Stimulated activated CD4-positive, alpha-beta T cell treated with anti-CD3 and anti-CD28 coated beads, Interleukin-4, amount 100 ng/mL, for 48 hours (primary cell): ENCODE measurements at regions not wholly inside any gene's neighbourhood (a gene's known extent, or its start where the extent isn't known, plus 50 kb on each side); places are given as distances from the start of the nearest gene placed in this dataset.
"Not testable (repeated sequence)": the region's sequence is repeated elsewhere in the genome, so short reads cannot be mapped to it uniquely, and the experiment has no call there.

ENCODE experiments used
- DNase-seq, 2 donors: peaks; one replicate each; pipeline ENCODE4 v3.0.0-alpha.2; 2020; ENCODE audit warnings: low read depth in 2 of 2

GRCh38 chr6:28585335-28585734, 59.7 kb downstream of the GPX5 start:
- no peak for DNase-seq

DNA sequence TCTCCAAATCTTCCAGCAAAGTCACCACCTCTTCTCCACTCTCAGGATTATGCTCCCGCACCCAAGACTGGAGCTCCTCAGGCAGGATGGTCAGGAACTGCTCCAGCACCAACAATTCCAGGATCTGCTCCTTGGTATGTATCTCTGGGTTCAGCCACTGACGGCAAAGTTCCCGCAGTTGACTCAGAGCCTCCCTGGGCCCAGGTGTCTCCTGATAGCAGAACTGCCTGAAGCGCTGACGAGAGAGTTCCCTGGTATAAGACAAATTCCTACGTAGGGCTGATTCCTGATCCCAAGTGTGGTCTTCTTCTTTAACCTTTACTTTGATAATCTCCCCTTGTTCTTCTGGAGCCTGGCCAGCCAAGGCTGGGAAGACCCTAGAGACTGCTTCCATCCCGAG, 60.6 kb downstream of the GPX5 start:
- no peak for DNase-seq

DNA sequence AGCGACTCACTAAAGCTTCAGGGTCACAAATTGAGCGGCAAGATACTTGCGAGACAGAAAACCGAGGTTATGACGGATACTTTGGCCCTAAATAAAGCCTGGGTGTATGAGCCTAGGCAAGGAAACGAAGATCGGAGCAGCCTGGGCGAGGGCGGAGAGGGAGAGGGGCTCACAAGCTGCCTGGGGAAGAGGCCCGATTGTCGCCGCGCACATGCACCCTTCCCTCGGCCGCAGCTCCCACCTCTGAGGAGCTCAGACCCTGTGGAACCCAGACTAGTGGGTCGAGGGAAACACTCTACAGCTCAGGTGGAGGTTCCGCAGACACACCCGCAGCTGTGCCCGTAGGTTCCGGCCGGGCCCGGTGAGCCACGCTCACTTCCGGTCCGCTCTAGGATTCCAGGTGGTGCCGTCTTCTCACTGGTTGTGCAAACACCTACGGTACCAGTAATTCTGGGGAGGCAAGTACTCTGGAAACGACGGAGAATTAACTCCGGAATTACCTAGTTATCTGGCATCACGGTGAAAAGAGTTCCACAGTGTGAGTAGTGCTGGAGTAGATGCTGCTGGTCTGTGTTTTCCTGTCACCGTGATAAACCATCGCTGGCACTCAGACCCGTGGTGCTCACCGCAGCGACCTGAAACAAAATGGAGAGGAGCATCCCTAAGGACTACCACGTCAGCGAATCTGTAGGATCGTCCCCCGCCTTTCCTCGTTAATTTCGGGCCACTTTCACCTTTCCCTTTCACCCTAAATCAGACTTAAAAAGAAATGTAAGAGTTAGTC, 61.5 kb downstream of the GPX5 start:
- peak; percentile 54 to 56 for DNase-seq

- no peak for DNase-seq
These were observed 62.0 kb downstream of the GPX5 start for GRCh38 chr6:28587746-28588075.

- no peak for DNase-seq
These were observed 63.0 kb downstream of the GPX5 start for GRCh38 chr6:28588666-28589065.

- DNase-seq = peak; percentile 46 to 50
These were observed 63.7 kb downstream of the GPX5 start for GRCh38 chr6:28589234-28589956.

DNA sequence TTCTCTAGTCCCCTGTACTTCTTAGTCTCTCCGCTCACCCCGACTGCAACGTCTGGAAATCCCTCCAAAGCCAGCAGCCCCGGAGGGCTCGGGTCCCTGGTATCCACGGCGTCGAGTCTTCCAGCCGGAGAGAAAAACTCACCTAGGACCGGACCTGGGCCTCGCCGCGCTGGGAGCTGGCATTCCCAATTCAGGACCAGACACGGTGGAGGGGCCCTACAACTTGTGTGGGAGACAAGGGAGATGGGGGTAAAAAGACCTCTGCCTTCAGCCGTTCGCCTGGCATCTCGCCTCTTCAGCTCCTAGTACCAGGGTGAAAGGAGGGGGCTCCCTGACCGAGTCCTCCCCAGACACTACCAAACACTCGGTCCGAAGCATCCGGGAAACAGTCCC, 64.3 kb downstream of the GPX5 start:
- DNase-seq = no peak

DNA sequence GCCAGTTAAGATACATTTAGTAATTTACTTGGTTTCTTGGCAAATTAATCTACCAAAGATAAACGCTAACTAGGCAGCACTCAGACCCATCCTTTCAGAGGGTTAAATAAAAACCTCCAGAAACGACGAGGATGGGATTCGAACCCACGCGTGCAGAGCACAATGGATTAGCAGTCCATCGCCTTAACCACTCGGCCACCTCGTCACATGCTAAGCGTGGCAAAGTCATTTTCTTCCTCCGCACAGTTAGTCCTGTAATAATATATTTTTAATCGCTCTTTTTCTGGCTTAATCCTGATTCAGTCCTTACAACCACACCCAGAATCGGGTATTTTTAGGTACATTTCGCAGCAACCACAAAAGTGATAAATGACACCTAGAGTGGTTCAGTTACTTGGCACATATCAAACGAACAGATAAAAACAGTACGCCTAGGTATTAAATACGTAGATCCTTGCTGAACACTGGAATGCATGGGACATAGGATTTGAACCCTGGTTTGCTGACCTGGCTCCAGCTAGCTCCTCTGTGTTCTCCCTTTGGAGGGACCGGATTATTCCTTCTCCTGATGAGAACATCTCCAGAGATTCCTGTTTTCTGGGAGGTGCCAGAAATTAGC, 71.6 kb downstream of the GPX5 start:
- peak; percentile 34 to 49 for DNase-seq

- DNase-seq = no peak
These were observed 72.4 kb downstream of the GPX5 start for GRCh38 chr6:28597924-28598722.

DNA sequence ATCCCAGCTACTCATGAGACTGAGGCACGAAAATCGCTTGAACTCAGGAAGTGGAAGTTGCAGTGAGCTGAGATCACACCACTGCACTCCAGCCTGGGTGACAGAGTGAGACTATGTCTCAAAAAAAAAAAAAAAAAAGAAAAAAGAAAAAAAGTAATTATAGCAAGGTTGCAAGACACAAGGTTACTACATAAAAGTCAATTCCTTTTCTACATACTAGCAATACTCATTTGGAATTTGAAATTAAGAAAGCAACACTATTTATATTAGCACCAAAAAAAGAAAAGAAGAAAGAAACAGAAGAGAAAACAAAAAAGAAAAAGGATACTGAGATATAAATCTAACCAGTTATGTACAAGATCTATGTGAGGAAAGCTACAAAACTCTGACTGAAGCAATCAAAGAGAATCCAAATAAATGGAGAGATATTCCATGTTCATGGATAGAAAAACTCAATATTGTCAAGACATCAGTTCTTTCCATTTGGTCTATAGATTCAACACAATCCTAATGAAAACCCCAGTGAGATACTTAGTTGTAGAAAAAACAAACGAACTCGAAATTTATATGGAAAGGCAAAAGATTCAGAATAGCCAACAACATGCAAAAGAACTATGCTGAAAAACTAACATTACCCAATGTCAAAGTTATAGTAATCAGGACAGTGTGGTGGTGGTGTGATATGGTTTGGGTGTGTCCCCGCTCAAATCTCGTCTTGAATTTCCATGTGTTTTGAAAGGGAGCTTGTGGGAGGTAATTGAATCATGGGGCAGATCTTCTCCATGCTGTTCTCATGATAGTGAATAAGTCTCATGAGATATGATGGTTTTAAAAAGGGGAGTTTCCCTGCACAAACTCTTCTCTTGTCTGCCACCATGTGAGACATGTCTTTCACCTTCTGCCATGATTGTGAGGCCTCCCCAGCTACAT, 73.3 kb downstream of the GPX5 start:
- no peak for DNase-seq

- no peak for DNase-seq
These were observed 74.6 kb downstream of the GPX5 start for GRCh38 chr6:28600245-28600644.

- DNase-seq = no peak
These were observed 78.2 kb downstream of the GPX5 start for GRCh38 chr6:28603891-28604290.

DNA sequence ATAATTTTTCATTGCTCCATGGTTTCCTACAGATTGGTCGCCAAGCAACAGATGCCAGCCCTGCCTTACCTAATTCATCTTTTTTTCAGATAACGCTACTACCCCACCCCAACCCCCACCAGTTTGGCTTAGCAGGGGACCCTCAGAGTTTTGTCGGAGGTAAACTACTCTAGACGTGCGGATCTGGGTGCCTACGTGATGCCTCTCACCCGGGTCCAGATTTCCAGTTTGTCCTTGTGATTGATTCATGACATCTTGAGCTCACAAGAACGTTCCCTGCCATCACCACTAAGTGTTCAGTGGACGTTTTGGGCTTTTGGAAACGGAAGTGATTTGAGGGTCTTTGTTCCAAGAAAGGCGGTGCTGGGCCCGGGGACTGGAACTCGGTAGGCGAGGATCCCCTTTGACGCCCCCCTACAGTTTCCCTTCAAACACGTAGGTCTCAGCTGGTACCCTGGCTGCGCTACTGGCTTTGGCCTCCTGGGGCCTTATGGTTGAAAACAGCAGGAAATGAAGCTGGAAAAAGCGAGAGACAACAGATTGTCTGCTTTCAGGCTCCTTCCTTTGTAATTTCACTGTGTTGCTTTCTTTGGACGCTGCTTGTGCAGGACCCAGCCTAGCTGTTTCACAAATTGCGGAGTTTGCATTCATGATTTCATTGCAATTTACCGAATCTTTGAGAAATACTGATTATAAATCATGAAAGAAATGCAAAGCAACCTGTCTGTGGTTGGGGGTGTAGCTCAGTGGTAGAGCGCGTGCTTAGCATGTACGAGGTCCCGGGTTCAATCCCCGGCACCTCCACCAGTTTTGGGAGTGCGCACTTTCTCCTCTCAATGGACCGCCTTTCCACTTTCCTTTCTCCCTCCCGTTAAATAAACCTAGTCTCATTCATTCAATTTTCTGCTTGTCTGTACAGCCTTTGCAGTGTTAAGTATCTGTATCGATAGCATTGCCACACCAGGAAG, 81.0 kb downstream of the GPX5 start:
- DNase-seq = peak; percentile 32 to 39

GRCh38 chr6:28607990-28608389, 82.3 kb downstream of the GPX5 start:
- DNase-seq = no peak

DNA sequence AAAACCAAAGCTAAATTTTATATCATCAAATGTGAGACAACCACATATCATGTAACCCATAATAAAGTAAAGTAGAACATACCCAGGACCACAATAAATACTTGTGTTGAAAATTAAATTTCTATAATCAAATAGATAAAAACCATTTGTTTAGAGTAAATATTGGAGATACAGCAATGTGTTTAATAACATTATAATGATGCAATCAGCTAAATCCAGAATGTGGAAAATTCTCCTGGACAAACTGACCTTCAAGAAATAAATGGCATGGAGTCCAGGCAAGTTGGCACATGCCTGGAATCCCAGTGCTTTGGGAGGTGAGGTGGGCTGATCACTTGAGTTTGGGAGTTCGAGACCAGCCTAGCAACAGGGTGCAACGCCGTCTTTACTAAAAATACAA, 84.0 kb downstream of the GPX5 start:
- no peak for DNase-seq

GRCh38 chr6:28615616-28615954, 89.9 kb downstream of the GPX5 start:
- no peak for DNase-seq

DNA sequence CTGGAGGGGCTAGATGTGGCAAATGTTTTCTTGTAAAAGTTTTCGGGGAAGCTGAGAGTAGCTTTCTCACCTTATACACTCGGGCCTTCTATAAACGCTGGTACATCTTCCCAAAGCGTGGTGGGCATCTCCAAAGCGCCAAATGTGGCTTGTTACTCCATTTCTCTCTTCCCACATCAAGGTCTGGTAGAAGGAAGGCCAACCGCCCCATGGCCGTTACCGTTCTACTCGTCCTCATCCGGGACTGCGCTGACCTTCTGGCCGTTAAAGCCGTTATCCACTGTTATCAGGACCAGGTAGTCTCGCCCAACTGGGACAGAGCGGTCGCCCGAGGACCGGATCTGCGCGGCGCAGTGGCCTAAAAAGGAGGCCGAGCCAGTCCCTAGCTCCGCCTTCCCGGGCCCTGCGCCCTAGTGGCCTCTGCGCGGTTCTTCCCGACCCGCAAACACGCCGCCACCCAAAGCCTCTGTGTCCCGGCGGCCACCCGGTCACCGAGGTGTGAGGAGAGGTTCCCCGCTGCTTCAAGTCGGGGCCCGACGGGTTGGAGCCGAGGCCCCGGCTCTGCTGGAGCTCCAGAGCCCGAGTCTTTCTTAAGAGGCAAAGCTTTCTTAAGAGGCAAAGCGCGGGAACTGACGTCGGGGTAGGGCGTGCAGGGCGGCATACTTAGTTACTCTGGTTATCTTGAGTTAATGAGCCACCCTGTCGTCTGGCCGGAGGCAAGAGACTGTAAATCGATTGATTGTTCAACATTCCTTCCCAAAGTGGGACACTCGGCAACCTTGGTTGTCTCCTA, 90.5 kb downstream of the GPX5 start:
- no peak for DNase-seq

DNA sequence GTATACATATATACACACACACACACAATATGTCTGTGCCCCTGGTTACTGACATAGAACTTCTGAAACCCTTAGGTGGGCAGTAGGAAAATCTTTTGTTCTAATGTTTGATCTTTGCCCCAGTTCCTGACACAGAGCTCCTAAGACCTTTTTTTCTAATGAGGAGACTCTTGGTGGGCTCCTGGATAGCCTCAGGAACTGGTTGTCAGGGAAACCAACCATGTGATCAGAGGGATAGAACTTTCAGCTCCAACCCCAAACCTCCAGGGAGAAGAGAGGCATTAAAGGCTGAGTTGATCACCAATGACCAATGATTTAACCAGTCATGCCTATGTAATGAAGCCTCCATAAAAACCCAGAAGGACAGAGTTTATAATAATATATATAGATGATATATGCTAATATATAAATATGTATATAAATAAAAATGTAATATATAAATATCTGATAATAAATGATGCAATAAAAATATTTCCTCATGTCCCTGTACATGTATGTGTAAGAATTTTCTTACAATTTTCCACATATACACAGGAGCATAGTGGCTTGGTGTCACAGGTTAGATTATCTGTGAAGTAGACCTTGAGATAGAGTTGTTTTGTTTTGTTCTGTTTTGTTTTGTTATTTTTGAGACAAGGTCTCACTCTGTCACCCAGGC, 93.3 kb downstream of the GPX5 start:
- DNase-seq = no peak

DNA sequence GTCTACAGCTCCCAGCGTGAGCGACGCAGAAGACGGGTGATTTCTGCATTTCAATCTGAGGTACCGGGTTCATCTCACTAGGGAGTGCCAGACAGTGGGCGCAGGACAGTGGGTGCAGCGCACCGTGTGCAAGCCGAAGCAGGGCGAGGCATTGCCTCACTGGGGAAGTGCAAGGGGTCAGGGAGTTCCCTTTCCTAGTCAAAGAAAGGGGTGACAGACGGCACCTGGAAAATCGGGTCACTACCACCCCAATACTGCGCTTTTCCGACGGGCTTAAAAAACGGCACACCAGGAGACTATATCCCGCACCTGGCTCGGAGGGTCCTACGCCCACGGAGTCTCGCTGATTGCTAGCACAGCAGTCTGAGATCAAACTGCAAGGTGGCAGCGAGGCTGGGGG, 95.6 kb downstream of the GPX5 start:
- not testable (repeated sequence) for DNase-seq
